Mesenchymal stem cell (in vitro differentiated cells and primary cell): ENCODE measurements at regions not wholly inside any gene's neighbourhood (a gene's known extent, or its start where the extent isn't known, plus 50 kb on each side); places are given as distances from the start of the nearest gene placed in this dataset.
"Not testable (repeated sequence)": the region's sequence is repeated elsewhere in the genome, so short reads cannot be mapped to it uniquely, and the experiment has no call there.

ENCODE experiments used
- DNase-seq: peaks from one replicate; pipeline ENCODE4 v3.0.0-alpha.2; 2013
- H2AFZ ChIP-seq: one replicate; pipeline ENCODE4 v1.6.1; 2013; ENCODE audit warnings: low read depth, mild to moderate bottlenecking, control low read depth, inconsistent platforms, low read length, moderate library complexity
- H2AK5ac ChIP-seq: 2 replicates; pipeline ENCODE4 v1.6.1; 2013; ENCODE audit warnings: low read length, moderate library complexity, mild to moderate bottlenecking, inconsistent platforms; ENCODE audit not compliant: severe bottlenecking
- H2BK120ac ChIP-seq: one replicate; pipeline ENCODE4 v1.6.1; 2013; ENCODE audit warnings: low read depth, mild to moderate bottlenecking, inconsistent platforms, low read length, moderate library complexity
- H2BK12ac ChIP-seq, 2 experiments: one replicate each; pipeline ENCODE4 v1.6.1; 2013; ENCODE audit warnings: inconsistent platforms in 2 of 2, low read length in 2 of 2, mild to moderate bottlenecking in 2 of 2, moderate library complexity in 2 of 2, control low read depth in 1 of 2
- H2BK15ac ChIP-seq: one replicate; pipeline ENCODE4 v1.6.1; 2013; ENCODE audit warnings: mild to moderate bottlenecking, low read depth, inconsistent platforms; ENCODE audit not compliant: poor library complexity, severe bottlenecking
- H2BK5ac ChIP-seq: 2 replicates; pipeline ENCODE4 v1.6.1; 2013; ENCODE audit warnings: low read depth, mild to moderate bottlenecking, low read length, control low read depth, inconsistent platforms; ENCODE audit not compliant: poor library complexity, severe bottlenecking
- H3K14ac ChIP-seq, 2 experiments: one replicate each; pipeline ENCODE4 v1.6.1; 2013; ENCODE audit warnings: inconsistent platforms in 2 of 2, low read length in 2 of 2, control low read depth in 1 of 2, mild to moderate bottlenecking in 1 of 2, moderate library complexity in 1 of 2
- H3K18ac ChIP-seq, 2 experiments: one replicate each; pipeline ENCODE4 v1.6.1; 2013; ENCODE audit warnings: inconsistent platforms in 2 of 2, low read length in 2 of 2, control low read depth in 1 of 2, low read depth in 1 of 2, mild to moderate bottlenecking in 1 of 2
- H3K23ac ChIP-seq, 2 experiments: one replicate each; pipeline ENCODE4 v1.6.1; 2013; ENCODE audit warnings: inconsistent platforms in 2 of 2, low read length in 2 of 2, mild to moderate bottlenecking in 2 of 2, moderate library complexity in 2 of 2, control low read depth in 1 of 2
- H3K27ac ChIP-seq: 2 replicates; pipeline ENCODE4 v1.5.1; 2013; ENCODE audit warnings: mild to moderate bottlenecking, moderate library complexity, low read length, control low read depth, inconsistent platforms; ENCODE audit not compliant: poor library complexity, severe bottlenecking
- H3K27me3 ChIP-seq, 2 experiments: 2 replicates each; pipeline versions ENCODE4 v1.6.1 to v1.7.0; 2013; ENCODE audit warnings: low read length in 2 of 2, mild to moderate bottlenecking in 2 of 2, moderate library complexity in 2 of 2, control low read depth in 1 of 2, inconsistent platforms in 1 of 2; ENCODE audit not compliant: control insufficient read depth in 1 of 2, insufficient read depth in 1 of 2
- H3K36me3 ChIP-seq, 2 experiments: 2 replicates each; pipeline versions ENCODE4 v1.6.1 to v1.7.0; 2013; ENCODE audit warnings: low read length in 2 of 2, control low read depth in 1 of 2, inconsistent platforms in 1 of 2, low read depth in 1 of 2, mild to moderate bottlenecking in 1 of 2; ENCODE audit not compliant: insufficient read depth in 2 of 2, control insufficient read depth in 1 of 2
- H3K4ac ChIP-seq, 2 experiments: one replicate each; pipeline ENCODE4 v1.6.1; 2013; ENCODE audit warnings: inconsistent platforms in 2 of 2, low read length in 2 of 2, mild to moderate bottlenecking in 2 of 2, moderate library complexity in 2 of 2, control low read depth in 1 of 2, low read depth in 1 of 2
- H3K4me1 ChIP-seq: 2 replicates; pipeline ENCODE4 v1.6.1; 2013; ENCODE audit warnings: low read depth, low read length, control low read depth; ENCODE audit not compliant: control insufficient read depth, insufficient read depth
- H3K4me2 ChIP-seq: 2 replicates; pipeline ENCODE4 v1.6.1; 2013; ENCODE audit warnings: low read length, mild to moderate bottlenecking, inconsistent platforms; ENCODE audit not compliant: poor library complexity, severe bottlenecking
- H3K4me3 ChIP-seq, 2 experiments: 2 replicates each; pipeline versions ENCODE4 v1.5.1 to v1.7.0; 2013; ENCODE audit warnings: low read length in 2 of 2, mild to moderate bottlenecking in 2 of 2, control low read depth in 1 of 2, low read depth in 1 of 2; ENCODE audit not compliant: insufficient read depth in 1 of 2
- H3K79me1 ChIP-seq: replicated peaks from 2 replicates; pipeline ENCODE4 v1.6.1; 2013; ENCODE audit warnings: mild to moderate bottlenecking, control low read depth, low read length, inconsistent platforms; ENCODE audit not compliant: poor library complexity, severe bottlenecking
- H3K9ac ChIP-seq: 2 replicates; pipeline ENCODE4 v1.7.0; 2013; ENCODE audit warnings: mild to moderate bottlenecking, low read length, moderate library complexity
- H3K9me3 ChIP-seq: 2 replicates; pipeline ENCODE4 v1.7.0; 2013; ENCODE audit warnings: mild to moderate bottlenecking, low read length; ENCODE audit not compliant: control insufficient read depth
- H4K8ac ChIP-seq: one replicate; pipeline ENCODE4 v1.6.1; 2013; ENCODE audit warnings: inconsistent platforms, mild to moderate bottlenecking, low read length, moderate library complexity
- H4K91ac ChIP-seq: one replicate; pipeline ENCODE4 v1.6.1; 2013; ENCODE audit warnings: mild to moderate bottlenecking, low read length, inconsistent platforms
- WGBS: methylation state at CpG from one replicate; pipeline ENCODE4 v1.1.7; 2013; ENCODE audit warnings: mixed read lengths; 5-methylcytosine and 5-hydroxymethylcytosine counted together

DNA sequence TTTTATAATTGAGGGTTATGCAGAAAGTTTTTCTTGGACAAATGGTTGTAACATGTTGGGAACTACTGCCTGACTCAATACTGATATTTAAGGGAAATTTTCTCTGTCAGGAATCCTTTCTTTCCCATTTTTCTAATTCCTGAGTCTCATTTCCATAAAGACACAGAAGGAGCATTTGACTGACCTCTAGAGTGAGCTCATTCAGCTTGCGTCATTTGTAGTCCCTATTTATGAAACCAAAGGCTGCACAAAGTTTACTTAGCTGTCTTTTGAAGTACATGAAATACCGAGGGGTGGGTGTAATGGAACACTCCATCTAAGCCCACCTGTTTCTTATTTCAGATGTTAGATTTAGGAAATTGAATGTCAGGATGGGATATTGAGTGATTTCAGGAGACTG, 359.5 kb upstream of the C11orf87 start:
- Histone ChIP-seq H3K4me1 (peaks cover 3% of the 10 kb centered on the region), H3K18ac (no peak overlapping the region), H3K9me3 (no peaks in the 10 kb centered on the region), H3K4ac (no peak overlapping the region), H2AK5ac (no peak overlapping the region), H3K9ac (no peak overlapping the region), H3K36me3 (no peaks in the 10 kb centered on the region), H3K79me1 (no peaks in the 10 kb centered on the region), H3K14ac (no peak overlapping the region), H3K4me2 (no peak overlapping the region), H2BK12ac (no peak overlapping the region), H3K23ac (no peak overlapping the region), H3K27ac (no peak overlapping the region), H3K4me3 (no peak overlapping the region), H3K27me3 (no peaks in the 10 kb centered on the region), H2BK15ac (no peak overlapping the region), H2BK5ac (no peak overlapping the region), H4K8ac (no peak overlapping the region), H2AFZ (no peak overlapping the region), H2BK120ac (no peak overlapping the region), H4K91ac (no peak overlapping the region)
- 65% methylated on average over 2 of the region's 2 CpGs for WGBS
- peak; percentile 38 for DNase-seq

DNA sequence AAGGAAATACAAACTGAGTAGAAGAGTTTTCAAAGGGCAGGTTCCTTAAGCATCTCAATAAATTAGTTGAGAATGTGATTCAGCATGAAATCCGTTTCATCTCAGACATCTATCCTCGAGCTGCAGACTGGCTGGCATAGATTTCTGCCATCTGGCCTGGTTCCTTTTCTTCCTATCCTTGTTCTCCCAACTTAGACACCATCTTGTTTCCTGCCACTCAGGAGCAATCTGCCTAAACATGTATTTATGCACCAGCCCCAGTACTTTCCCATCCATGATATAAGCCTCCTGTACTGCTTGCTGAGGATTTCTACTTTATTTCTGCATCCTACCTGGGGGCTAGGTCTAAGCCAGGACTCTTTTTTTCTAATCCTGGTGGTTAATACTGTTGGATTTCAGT, 359.1 kb upstream of the C11orf87 start:
- no peak overlapping the region for H3K4ac ChIP-seq
- H3K4me2 ChIP-seq = no peak overlapping the region
- DNase-seq = no peak
- H3K4me3 ChIP-seq = no peak overlapping the region
- no peak overlapping the region for H3K27ac ChIP-seq
- H3K27me3 ChIP-seq = no peaks in the 10 kb centered on the region
- no peak overlapping the region for H3K14ac ChIP-seq
- H3K23ac ChIP-seq = no peak overlapping the region
- 65% methylated on average over 2 of the region's 2 CpGs for WGBS
- no peak overlapping the region for H4K91ac ChIP-seq
- H3K18ac ChIP-seq = no peak overlapping the region
- H2BK5ac ChIP-seq = no peak overlapping the region
- H2AFZ ChIP-seq = no peak overlapping the region
- no peak overlapping the region for H2BK12ac ChIP-seq
- H4K8ac ChIP-seq = no peak overlapping the region
- no peak overlapping the region for H2BK15ac ChIP-seq
- H3K36me3 ChIP-seq = no peaks in the 10 kb centered on the region
- peaks cover 3% of the 10 kb centered on the region for H3K4me1 ChIP-seq
- H3K9me3 ChIP-seq = no peaks in the 10 kb centered on the region
- no peak overlapping the region for H3K9ac ChIP-seq
- H2BK120ac ChIP-seq = no peak overlapping the region
- no peaks in the 10 kb centered on the region for H3K79me1 ChIP-seq
- H2AK5ac ChIP-seq = no peak overlapping the region

DNA sequence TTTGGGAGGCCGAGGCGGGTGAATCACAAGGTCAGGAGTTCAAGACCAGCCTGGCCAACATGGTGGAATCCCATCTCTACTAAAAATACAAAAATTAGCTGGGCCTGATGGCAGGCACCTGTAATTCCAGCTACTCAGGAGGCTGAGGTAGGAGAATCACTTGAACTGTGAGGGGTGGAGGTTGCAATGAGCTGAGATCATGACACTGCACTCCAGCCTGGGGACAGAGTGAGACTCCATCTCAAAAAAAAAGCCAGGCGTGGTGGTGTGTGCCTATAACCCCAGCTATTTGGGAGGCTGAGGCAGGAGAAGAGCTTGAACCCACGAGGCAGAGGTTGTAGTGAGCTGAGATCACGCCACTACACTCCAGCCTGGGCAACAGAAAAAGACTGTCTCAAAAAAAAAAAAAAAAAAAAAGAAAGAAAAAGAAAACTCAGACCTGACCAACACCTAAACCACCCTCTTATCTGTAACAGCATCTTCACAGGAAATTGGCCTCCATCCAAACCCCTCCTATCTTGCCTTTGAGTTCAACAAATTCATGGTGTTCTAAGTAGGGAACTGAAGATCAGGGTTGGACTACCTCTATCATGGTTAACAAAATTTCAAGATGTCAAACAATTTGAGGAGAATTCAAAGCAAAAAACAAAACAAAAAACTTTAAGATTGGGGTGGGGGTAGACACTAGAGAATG, 357.2 kb upstream of the C11orf87 start:
- not testable (repeated sequence) for H4K8ac ChIP-seq, H3K4me2 ChIP-seq, H2BK5ac ChIP-seq, H2BK120ac ChIP-seq, H3K4ac ChIP-seq, H2AFZ ChIP-seq, H3K18ac ChIP-seq, H3K14ac ChIP-seq, H3K9me3 ChIP-seq, H3K9ac ChIP-seq, H3K79me1 ChIP-seq, H3K4me3 ChIP-seq, H3K27ac ChIP-seq, H2BK12ac ChIP-seq, H3K27me3 ChIP-seq, H3K4me1 ChIP-seq, DNase-seq, H3K36me3 ChIP-seq, H3K23ac ChIP-seq, H4K91ac ChIP-seq, H2AK5ac ChIP-seq, H2BK15ac ChIP-seq
- WGBS = 77% methylated on average over 4 of the region's 5 CpGs

DNA sequence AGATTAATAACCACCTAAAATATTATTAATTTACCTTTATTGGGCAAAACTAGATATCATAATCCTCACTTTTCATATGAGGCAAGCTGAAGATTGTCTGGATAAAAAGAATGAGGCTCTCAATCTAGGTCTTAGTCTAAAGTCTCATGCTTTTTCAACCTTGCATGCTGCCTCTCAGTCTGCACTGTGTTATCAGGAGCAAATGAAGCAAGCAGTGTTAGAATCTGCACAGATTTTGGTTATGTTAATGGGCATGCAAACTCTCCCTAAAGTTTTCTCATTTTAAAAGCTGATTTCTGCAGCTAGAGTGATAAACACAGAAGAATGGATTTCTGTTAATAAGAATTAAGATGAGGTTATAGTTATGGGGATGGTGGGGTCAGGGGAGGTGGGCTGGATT, 350.7 kb upstream of the C11orf87 start:
- no peak overlapping the region for H3K27ac ChIP-seq
- H3K4me3 ChIP-seq = no peak overlapping the region
- H2BK120ac ChIP-seq = no peak overlapping the region
- no peak overlapping the region for H2BK12ac ChIP-seq
- H3K4me1 ChIP-seq = no peaks in the 10 kb centered on the region
- no peak overlapping the region for H4K8ac ChIP-seq
- peaks cover 10% of the 10 kb centered on the region for H3K9me3 ChIP-seq
- no peak for DNase-seq
- H3K36me3 ChIP-seq = no peaks in the 10 kb centered on the region
- no peak overlapping the region for H3K4ac ChIP-seq
- H3K27me3 ChIP-seq = no peaks in the 10 kb centered on the region
- no peak overlapping the region for H3K14ac ChIP-seq
- no peak overlapping the region for H3K18ac ChIP-seq
- H2AK5ac ChIP-seq = no peak overlapping the region
- H3K9ac ChIP-seq = no peak overlapping the region
- no peak overlapping the region for H4K91ac ChIP-seq
- no peak overlapping the region for H2AFZ ChIP-seq
- H3K23ac ChIP-seq = no peak overlapping the region
- no peak overlapping the region for H2BK15ac ChIP-seq
- no peaks in the 10 kb centered on the region for H3K79me1 ChIP-seq
- H3K4me2 ChIP-seq = no peak overlapping the region
- H2BK5ac ChIP-seq = no peak overlapping the region
